Karpas-422 (cell line): ENCODE measurements at regions not wholly inside any gene's neighbourhood (a gene's known extent, or its start where the extent isn't known, plus 50 kb on each side); places are given as distances from the start of the nearest gene placed in this dataset.
"Not testable (repeated sequence)": the region's sequence is repeated elsewhere in the genome, so short reads cannot be mapped to it uniquely, and the experiment has no call there.

ENCODE experiments used
- DNase-seq: peaks from one replicate; pipeline ENCODE4 v3.0.0-alpha.2; 2015
- H2AFZ ChIP-seq: fragments of 200-600 bp; sonication (generic); 2 replicates; pipeline ENCODE4 v1.6.1; 2014; ENCODE audit warnings: antibody characterized with exemption, low read length, mixed read lengths
- H3K27ac ChIP-seq: fragments of 200-600 bp; sonication (generic); 2 replicates; pipeline ENCODE4 v1.5.1; 2014; ENCODE audit warnings: mild to moderate bottlenecking, low read length, moderate library complexity
- H3K27me3 ChIP-seq: fragments of 200-600 bp; sonication (generic); 2 replicates; pipeline ENCODE4 v1.6.1; 2014; ENCODE audit warnings: low read length, mixed read lengths
- H3K36me3 ChIP-seq: fragments of 200-600 bp; sonication (generic); 2 replicates; pipeline ENCODE4 v1.6.1; 2014; ENCODE audit warnings: low read length, mixed read lengths; ENCODE audit not compliant: insufficient read depth
- H3K4me1 ChIP-seq: fragments of 200-600 bp; sonication (generic); 2 replicates; pipeline ENCODE4 v1.6.1; 2014; ENCODE audit warnings: mild to moderate bottlenecking, low read length, mixed read lengths
- H3K4me2 ChIP-seq: fragments of 200-600 bp; sonication (generic); 2 replicates; pipeline ENCODE4 v1.6.1; 2014; ENCODE audit warnings: low read length, low read depth, mild to moderate bottlenecking; ENCODE audit not compliant: poor library complexity, severe bottlenecking
- H3K4me3 ChIP-seq: fragments of 200-600 bp; sonication (generic); 2 replicates; pipeline ENCODE4 v1.5.1; 2014; ENCODE audit warnings: mild to moderate bottlenecking, antibody characterized with exemption, low read length, mixed read lengths
- H3K79me2 ChIP-seq: fragments of 200-600 bp; sonication (generic); 2 replicates; pipeline ENCODE4 v1.6.1; 2014; ENCODE audit warnings: mild to moderate bottlenecking, low read length, mixed read lengths
- H3K9ac ChIP-seq: fragments of 200-600 bp; sonication (generic); 2 replicates; pipeline ENCODE4 v1.6.0; 2014; ENCODE audit warnings: low read length
- H3K9me2 ChIP-seq: fragments of 200-600 bp; sonication (generic), shearing (Covaris generic); replicated peaks from 2 replicates; pipeline ENCODE4 v1.6.0; 2014; ENCODE audit warnings: mild to moderate bottlenecking, low read length, moderate library complexity; ENCODE audit not compliant: insufficient read depth
- H3K9me3 ChIP-seq: fragments of 300-700, 200-600 bp; sonication (generic); 2 replicates; pipeline ENCODE4 v1.6.1; 2014; ENCODE audit warnings: low read length, mixed read lengths
- H4K20me1 ChIP-seq: fragments of 200-600 bp; sonication (generic); 2 replicates; pipeline ENCODE4 v1.6.1; 2014; ENCODE audit warnings: mild to moderate bottlenecking, antibody characterized with exemption, low read length, low read depth; ENCODE audit not compliant: insufficient read depth

DNA sequence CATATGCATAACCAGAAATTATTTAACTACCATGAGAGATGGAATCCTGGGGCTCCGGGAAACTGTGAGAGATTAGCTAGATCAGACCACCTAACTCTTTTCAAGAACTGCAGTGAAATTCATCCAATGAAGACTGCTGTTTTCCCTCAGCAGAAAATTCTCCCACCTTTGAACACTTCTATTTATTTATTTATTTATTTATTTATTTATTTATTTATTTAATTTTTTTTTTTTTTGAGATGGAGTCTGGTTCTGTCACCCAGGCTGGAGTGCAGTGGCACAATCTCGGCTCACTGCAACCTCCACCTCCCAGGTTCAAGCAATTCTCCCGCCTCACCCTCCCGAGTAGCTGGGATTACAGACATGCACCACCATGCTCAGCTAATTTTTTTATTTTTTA is 802.2 kb downstream of the BCL11A start:
- not testable (repeated sequence) for H3K27me3 ChIP-seq, H3K9ac ChIP-seq, H3K9me3 ChIP-seq, H3K4me1 ChIP-seq, H3K79me2 ChIP-seq, H3K36me3 ChIP-seq, H4K20me1 ChIP-seq, H3K27ac ChIP-seq, DNase-seq, H2AFZ ChIP-seq, H3K4me3 ChIP-seq, H3K4me2 ChIP-seq, H3K9me2 ChIP-seq

GRCh38 chr2:59746291-59746690 is 807.2 kb downstream of the BCL11A start:
- Histone ChIP-seq H2AFZ (no peak overlapping the region), H3K27ac (no peak overlapping the region), H3K27me3 (no peaks in the 10 kb centered on the region), H3K4me2 (no peak overlapping the region), H3K79me2 (no peaks in the 10 kb centered on the region), H3K4me1 (no peaks in the 10 kb centered on the region), H3K9ac (no peak overlapping the region), H4K20me1 (no peaks in the 10 kb centered on the region), H3K9me2 (no peaks in the 10 kb centered on the region), H3K36me3 (no peaks in the 10 kb centered on the region), H3K4me3 (no peak overlapping the region), H3K9me3 (no peaks in the 10 kb centered on the region)
- no peak for DNase-seq

- Histone ChIP-seq H3K4me1 (no peaks in the 10 kb centered on the region), H4K20me1 (no peaks in the 10 kb centered on the region), H3K27ac (no peak overlapping the region), H3K79me2 (no peaks in the 10 kb centered on the region), H3K4me3 (no peak overlapping the region), H3K36me3 (no peaks in the 10 kb centered on the region), H3K9me3 (no peaks in the 10 kb centered on the region), H3K4me2 (no peak overlapping the region), H3K9ac (no peak overlapping the region), H3K9me2 (no peaks in the 10 kb centered on the region), H3K27me3 (no peaks in the 10 kb centered on the region), H2AFZ (no peak overlapping the region)
- no peak for DNase-seq
These were observed 808.4 kb downstream of the BCL11A start for GRCh38 chr2:59745085-59745484.

- no peaks in the 10 kb centered on the region for H3K36me3 ChIP-seq
- no peaks in the 10 kb centered on the region for H3K9me3 ChIP-seq
- no peaks in the 10 kb centered on the region for H3K79me2 ChIP-seq
- H3K4me2 ChIP-seq: no peak overlapping the region
- H3K4me1 ChIP-seq: no peaks in the 10 kb centered on the region
- DNase-seq: no peak
- H3K9me2 ChIP-seq: no peaks in the 10 kb centered on the region
- no peak overlapping the region for H3K4me3 ChIP-seq
- H4K20me1 ChIP-seq: no peaks in the 10 kb centered on the region
- H3K9ac ChIP-seq: no peak overlapping the region
- no peak overlapping the region for H3K27ac ChIP-seq
- H2AFZ ChIP-seq: no peak overlapping the region
- H3K27me3 ChIP-seq: no peaks in the 10 kb centered on the region
These were observed 809.0 kb downstream of the BCL11A start for GRCh38 chr2:59744436-59744835.

DNA sequence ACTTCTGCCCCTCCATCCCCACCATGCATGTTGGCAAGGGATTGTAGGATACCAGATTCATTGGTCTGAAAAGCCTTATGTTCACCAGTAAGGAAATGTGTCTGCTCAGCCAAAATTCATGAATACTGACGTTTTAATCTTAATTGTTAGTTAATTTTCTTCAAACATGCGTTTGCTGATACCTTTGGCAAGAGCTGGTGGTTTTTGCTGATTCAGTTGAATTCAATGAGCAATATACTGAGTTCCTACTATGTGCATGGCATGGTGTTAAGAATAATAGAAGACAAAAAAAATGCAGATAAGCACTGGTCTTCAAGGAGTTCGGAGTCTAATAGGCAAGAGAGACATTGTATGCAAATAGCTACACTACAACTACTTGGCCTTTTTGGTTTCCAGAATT is 811.6 kb downstream of the BCL11A start:
- H3K4me1 ChIP-seq: no peaks in the 10 kb centered on the region
- no peak overlapping the region for H3K9ac ChIP-seq
- no peaks in the 10 kb centered on the region for H4K20me1 ChIP-seq
- no peaks in the 10 kb centered on the region for H3K79me2 ChIP-seq
- H3K27me3 ChIP-seq: no peaks in the 10 kb centered on the region
- H3K4me3 ChIP-seq: no peak overlapping the region
- no peak for DNase-seq
- H3K36me3 ChIP-seq: no peaks in the 10 kb centered on the region
- H3K9me3 ChIP-seq: no peaks in the 10 kb centered on the region
- no peak overlapping the region for H3K4me2 ChIP-seq
- no peak overlapping the region for H2AFZ ChIP-seq
- H3K9me2 ChIP-seq: no peaks in the 10 kb centered on the region
- H3K27ac ChIP-seq: no peak overlapping the region

- no peaks in the 10 kb centered on the region for H3K9me3 ChIP-seq
- H3K27me3 ChIP-seq: no peaks in the 10 kb centered on the region
- no peak overlapping the region for H3K27ac ChIP-seq
- H3K4me3 ChIP-seq: no peak overlapping the region
- no peak for DNase-seq
- H3K9me2 ChIP-seq: no peaks in the 10 kb centered on the region
- no peaks in the 10 kb centered on the region for H3K4me1 ChIP-seq
- no peak overlapping the region for H3K4me2 ChIP-seq
- H2AFZ ChIP-seq: no peak overlapping the region
- H3K79me2 ChIP-seq: no peaks in the 10 kb centered on the region
- H3K9ac ChIP-seq: no peak overlapping the region
- no peaks in the 10 kb centered on the region for H4K20me1 ChIP-seq
- H3K36me3 ChIP-seq: no peaks in the 10 kb centered on the region
These were observed 814.3 kb downstream of the BCL11A start for GRCh38 chr2:59739166-59739565.

DNA sequence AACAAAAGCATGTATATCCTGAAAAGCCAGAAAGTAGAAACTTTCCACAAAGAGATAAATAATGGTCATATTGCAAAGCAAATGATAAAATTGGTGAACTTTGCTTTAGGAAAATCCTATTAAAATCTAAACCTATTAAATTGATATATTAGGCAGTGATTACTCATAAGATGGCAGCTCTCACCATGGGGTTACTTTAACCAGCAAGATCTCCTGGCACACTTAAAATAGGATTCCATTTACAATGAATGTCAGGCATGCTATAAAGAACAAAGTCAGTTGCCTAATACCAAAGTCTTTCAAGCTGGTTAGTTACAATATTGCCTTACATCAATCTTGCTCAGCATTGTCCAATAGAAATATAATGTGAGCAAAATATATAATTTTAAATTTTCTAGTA is 816.2 kb downstream of the BCL11A start:
- no peaks in the 10 kb centered on the region for H3K79me2 ChIP-seq
- H3K4me2 ChIP-seq: no peak overlapping the region
- no peaks in the 10 kb centered on the region for H3K4me1 ChIP-seq
- H3K4me3 ChIP-seq: no peak overlapping the region
- no peaks in the 10 kb centered on the region for H4K20me1 ChIP-seq
- H3K36me3 ChIP-seq: no peaks in the 10 kb centered on the region
- DNase-seq: no peak
- H3K27me3 ChIP-seq: no peaks in the 10 kb centered on the region
- no peaks in the 10 kb centered on the region for H3K9me2 ChIP-seq
- H3K9ac ChIP-seq: no peak overlapping the region
- H2AFZ ChIP-seq: no peak overlapping the region
- no peak overlapping the region for H3K27ac ChIP-seq
- H3K9me3 ChIP-seq: no peaks in the 10 kb centered on the region

GRCh38 chr2:59734743-59735142 is 818.7 kb downstream of the BCL11A start:
- Histone ChIP-seq H3K27ac (no peak overlapping the region), H3K4me2 (no peak overlapping the region), H3K36me3 (no peaks in the 10 kb centered on the region), H3K9ac (no peak overlapping the region), H4K20me1 (no peaks in the 10 kb centered on the region), H3K9me3 (no peaks in the 10 kb centered on the region), H3K27me3 (no peaks in the 10 kb centered on the region), H3K79me2 (no peaks in the 10 kb centered on the region), H3K9me2 (no peaks in the 10 kb centered on the region), H3K4me1 (no peaks in the 10 kb centered on the region), H2AFZ (no peak overlapping the region), H3K4me3 (no peak overlapping the region)
- DNase-seq: no peak

- Histone ChIP-seq H3K36me3 (no peaks in the 10 kb centered on the region), H3K9ac (no peak overlapping the region), H3K4me2 (no peak overlapping the region), H2AFZ (no peak overlapping the region), H3K4me1 (no peaks in the 10 kb centered on the region), H3K4me3 (no peak overlapping the region), H3K27ac (no peak overlapping the region), H4K20me1 (no peaks in the 10 kb centered on the region), H3K79me2 (no peaks in the 10 kb centered on the region), H3K9me3 (no peaks in the 10 kb centered on the region), H3K9me2 (no peaks in the 10 kb centered on the region), H3K27me3 (no peaks in the 10 kb centered on the region)
- no peak for DNase-seq
These were observed 819.5 kb downstream of the BCL11A start for GRCh38 chr2:59733970-59734369.
